22Rv1 (cell line): ENCODE measurements at regions not wholly inside any gene's neighbourhood (a gene's known extent, or its start where the extent isn't known, plus 50 kb on each side); places are given as distances from the start of the nearest gene placed in this dataset.
A peak's percentile ranks its signal among the peaks of the same experiment; 100 is the strongest.
"Not testable (repeated sequence)": the region's sequence is repeated elsewhere in the genome, so short reads cannot be mapped to it uniquely, and the experiment has no call there.

Experiments used
- H3K27ac ChIP-seq: fragments of 450-650 bp; 2 replicates; pipeline ENCODE4 v1.5.1; 2017
- ZFX ChIP-seq: fragments of 450-650 bp; IDR thresholded peaks from 2 replicates; pipeline ENCODE4 v1.6.1; 2017; ENCODE audit warnings: antibody characterized with exemption, borderline replicate concordance
- TF ChIP-seq, protein P1 (sequence below): fragments of 450-650 bp; IDR thresholded peaks from 2 replicates; pipeline ENCODE4 v1.5.1; 2017; ENCODE audit warnings: mild to moderate bottlenecking

DNA sequence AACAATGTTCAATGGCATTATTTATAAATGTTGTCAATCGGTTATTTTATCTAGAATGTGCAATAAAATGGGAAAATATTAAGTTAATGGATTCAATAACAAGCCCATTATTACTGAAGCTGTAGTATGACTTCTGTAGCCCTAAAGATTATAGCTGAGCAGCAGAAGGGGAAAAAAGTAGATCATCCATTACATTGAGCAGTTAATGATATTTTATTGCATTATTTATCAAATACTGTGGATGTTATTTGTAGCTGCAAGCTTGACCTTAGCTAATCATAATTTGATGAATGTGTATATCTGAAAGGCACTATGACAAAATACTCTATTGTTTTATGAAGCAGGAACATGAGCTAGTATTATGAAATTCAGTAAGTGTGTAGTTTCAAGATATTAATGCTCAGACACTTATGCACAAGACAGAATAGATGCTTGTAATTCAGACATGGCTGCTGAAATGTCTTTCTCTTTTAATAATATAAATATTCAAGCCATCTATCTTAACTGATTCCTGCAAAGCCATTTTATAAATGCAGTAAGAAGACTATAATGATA, 131.5 kb upstream of the MGAT4C start:
- TF ChIP-seq, protein P1, sequence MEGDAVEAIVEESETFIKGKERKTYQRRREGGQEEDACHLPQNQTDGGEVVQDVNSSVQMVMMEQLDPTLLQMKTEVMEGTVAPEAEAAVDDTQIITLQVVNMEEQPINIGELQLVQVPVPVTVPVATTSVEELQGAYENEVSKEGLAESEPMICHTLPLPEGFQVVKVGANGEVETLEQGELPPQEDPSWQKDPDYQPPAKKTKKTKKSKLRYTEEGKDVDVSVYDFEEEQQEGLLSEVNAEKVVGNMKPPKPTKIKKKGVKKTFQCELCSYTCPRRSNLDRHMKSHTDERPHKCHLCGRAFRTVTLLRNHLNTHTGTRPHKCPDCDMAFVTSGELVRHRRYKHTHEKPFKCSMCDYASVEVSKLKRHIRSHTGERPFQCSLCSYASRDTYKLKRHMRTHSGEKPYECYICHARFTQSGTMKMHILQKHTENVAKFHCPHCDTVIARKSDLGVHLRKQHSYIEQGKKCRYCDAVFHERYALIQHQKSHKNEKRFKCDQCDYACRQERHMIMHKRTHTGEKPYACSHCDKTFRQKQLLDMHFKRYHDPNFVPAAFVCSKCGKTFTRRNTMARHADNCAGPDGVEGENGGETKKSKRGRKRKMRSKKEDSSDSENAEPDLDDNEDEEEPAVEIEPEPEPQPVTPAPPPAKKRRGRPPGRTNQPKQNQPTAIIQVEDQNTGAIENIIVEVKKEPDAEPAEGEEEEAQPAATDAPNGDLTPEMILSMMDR = no peak
- no peak for TF ChIP-seq ZFX
- no peak overlapping the region for H3K27ac ChIP-seq

DNA sequence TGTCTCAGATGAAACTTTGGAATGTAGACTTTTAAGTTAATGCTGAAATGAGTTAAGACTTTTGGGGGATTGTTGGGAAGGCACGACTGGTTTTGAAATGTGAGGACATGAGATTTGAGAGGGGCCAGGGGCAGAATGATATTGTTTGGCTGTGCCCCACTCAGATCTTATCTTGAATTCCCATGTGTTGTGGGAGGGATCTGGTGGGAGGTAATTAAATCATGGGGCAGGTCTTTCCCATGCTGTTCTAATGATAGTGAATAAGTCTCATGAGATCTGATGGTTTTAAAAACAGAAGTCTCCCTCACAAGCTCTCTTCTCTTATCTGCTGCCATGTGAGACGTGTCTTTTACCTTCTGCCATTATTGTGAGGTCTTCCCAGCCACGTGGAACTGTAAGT, 127.6 kb upstream of the MGAT4C start:
- not testable (repeated sequence) for H3K27ac ChIP-seq

DNA sequence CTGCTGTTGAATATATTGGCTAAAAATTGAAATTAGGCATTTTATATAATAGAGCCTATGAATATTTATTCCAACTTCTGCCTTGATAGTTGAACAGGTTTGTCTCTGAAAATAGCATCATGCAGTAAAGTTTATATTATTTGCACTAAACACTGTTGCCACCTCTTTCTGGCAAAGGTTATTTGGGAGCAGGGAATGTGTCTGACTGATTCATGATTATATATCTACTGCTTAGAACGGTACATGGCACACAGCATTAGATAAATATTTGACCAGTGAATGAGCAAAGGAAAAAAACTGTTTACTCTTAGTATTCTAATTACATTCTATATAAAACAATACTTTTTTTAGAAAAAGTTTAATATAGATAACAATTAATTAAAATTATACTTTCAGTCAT, 123.1 kb upstream of the MGAT4C start:
- no peak for TF ChIP-seq ZFX
- TF ChIP-seq, protein P1 = no peak

DNA sequence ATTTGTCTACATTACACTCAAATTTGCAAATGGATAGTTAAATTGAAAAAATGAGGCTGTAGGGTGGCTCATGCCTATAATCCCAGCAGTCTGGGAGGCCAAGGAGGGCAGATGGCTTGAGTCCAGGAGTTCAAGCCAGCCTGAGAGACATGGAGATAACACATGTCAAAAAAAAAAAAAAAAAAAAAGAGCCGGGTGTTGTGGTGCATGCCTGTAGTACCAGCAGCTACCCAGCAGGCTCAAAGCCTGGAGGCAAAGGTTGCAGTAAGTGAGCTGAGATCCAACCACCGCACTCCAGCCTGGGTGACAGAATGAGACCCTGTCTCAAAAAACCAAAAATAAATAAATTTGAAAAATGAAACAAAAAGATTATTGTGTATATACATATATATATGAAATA, 119.9 kb upstream of the MGAT4C start:
- no peak for TF ChIP-seq ZFX
- TF ChIP-seq, protein P1 = peak; percentile 34
- H3K27ac ChIP-seq = no peak overlapping the region

More for the DNA sequence above, 123.1 kb upstream of the MGAT4C start:
- H3K27ac ChIP-seq = no peak overlapping the region

DNA sequence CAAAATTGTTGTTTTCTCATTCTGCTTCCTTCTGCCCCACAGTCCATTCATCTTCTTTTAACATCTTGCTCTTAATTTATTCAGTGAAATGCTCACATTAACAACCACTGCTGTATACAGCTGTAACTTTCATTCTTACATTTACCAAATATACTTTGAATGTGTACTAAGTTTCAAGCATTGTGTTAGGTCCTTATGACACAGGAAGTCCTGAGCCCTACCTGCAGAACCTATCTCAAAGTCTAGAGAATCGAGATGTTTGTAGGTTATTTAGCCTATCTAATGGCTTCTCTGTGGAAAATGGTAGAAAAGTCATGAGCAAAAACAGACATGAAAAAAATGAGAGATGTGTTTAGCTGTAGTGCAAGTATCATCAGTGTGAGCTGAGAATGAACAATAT, 117.6 kb upstream of the MGAT4C start:
- TF ChIP-seq, protein P1 = no peak
- no peak for TF ChIP-seq ZFX
- no peak overlapping the region for H3K27ac ChIP-seq

DNA sequence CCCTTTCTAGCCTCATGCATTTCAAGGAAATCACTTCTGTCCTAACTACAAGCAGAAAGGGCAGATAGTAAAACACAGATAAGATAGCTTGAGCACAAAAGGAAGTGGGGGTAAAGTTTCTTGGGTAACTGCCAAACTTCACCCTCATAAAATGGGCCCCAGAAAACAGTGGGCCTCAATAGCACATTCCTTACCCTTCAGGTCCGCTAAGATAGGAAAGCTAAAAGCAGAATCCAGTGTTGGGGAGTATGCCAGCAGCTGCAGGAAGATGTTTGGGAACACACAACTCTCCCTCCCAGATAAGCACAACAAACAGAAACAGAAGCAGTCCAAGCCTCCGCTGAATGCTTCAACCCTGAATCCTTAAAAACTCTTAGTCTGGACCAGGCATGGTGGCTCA, 110.9 kb upstream of the MGAT4C start:
- TF ChIP-seq ZFX = no peak
- TF ChIP-seq, protein P1 = no peak
- no peak overlapping the region for H3K27ac ChIP-seq

DNA sequence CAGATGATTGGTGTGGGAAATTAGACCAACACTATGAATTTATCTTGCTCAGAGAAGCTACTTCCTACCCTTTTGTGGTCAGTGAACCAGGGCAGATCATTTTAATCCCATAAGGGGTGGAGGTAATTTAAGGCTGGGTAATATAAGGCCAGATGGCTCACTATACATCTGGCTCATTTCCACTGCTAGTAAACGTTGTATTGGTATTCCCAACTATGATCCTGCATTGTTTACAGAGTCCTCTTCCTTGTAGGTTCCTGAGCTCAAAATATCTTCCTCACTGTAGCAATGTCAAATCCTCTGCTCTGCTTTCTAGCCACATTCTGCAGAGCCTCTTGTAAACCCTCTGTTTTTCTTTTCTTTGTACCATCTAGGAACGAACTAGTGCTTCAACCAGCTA, 93.0 kb upstream of the MGAT4C start:
- no peak overlapping the region for H3K27ac ChIP-seq
- no peak for TF ChIP-seq ZFX
- TF ChIP-seq, protein P1 = no peak

DNA sequence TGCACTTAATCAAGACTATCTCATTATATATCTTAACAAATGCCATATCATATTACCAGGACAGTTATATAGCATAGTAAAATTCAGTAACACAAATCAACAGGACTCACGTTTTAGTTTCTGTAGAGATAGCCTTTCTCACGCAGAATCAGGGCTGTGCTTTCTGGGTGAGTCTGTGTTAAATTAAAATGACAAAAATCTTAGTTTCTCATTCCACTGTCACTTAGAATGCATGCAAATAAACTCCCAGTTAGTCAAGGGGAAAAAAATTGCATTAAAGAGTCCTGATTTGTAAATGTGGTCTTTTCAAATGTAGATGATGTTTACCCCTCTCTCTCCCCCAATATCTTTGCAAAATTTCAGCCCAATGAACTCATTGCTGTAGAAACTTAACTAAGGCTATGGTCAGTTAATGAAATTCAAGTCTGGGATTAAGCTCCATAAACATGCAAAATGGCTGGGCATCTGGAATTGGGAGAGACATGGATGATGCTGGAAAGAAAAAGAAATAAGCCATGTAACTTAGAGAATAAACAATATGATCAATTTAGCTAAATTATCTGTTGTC, 77.8 kb upstream of the MGAT4C start:
- H3K27ac ChIP-seq = no peak overlapping the region

More for the DNA sequence above, 77.8 kb upstream of the MGAT4C start:
- TF ChIP-seq, protein P1 = no peak
- no peak for TF ChIP-seq ZFX
